ENCODE measurements at regions not wholly inside any gene's neighbourhood (a gene's known extent, or its start where the extent isn't known, plus 50 kb on each side); places are given as distances from the start of the nearest gene placed in this dataset.

GRCh38 chr1:14308460-14308859 lies 290.0 kb upstream of the KAZN start:
- no peak for DNase-seq (ENCODE audit: low read depth)
- no peak overlapping the region for H3K4me3 ChIP-seq (replicated peaks; ENCODE audit: low read depth, low read length)
- TF ChIP-seq CTCF (IDR thresholded peaks at IDR 0.05; ENCODE audit: low read length, missing control alignments): no peak

GRCh38 chr1:14309984-14310383 lies 288.5 kb upstream of the KAZN start:
- H3K4me3 ChIP-seq (replicated peaks; ENCODE audit: low read depth, low read length): no peak overlapping the region
- DNase-seq (ENCODE audit: low read depth): no peak

DNA sequence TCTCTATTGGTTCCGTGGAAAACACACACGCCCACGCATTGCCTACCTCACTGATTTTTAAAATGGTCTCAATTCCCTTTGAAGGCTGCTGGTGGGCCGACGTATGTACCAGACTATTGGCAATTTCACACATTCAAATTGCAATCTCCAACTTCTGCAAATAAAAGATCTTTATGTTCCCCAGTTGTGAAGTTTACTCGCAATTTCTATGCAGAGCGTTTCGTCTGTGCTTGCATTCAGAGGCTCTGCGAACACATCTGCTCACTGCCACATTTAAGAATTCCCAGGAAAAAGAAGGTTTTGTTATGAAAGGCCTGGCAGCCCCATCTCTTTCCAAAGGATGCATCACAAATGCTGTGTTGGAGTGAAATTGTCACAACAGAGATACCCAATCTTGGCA lies 288.0 kb upstream of the KAZN start:
- H3K4me3 ChIP-seq (replicated peaks; ENCODE audit: low read depth, low read length): no peak overlapping the region
- DNase-seq (ENCODE audit: low read depth): no peak
- TF ChIP-seq CTCF (IDR thresholded peaks at IDR 0.05; ENCODE audit: low read length, missing control alignments): no peak

More at GRCh38 chr1:14309984-14310383, 288.5 kb upstream of the KAZN start:
- no peak for TF ChIP-seq CTCF (IDR thresholded peaks at IDR 0.05; ENCODE audit: low read length, missing control alignments)

- no peak for DNase-seq (ENCODE audit: low read depth)
- no peak for TF ChIP-seq CTCF (IDR thresholded peaks at IDR 0.05; ENCODE audit: low read length, missing control alignments)
- no peak overlapping the region for H3K4me3 ChIP-seq (replicated peaks; ENCODE audit: low read depth, low read length)
Measured at GRCh38 chr1:14313731-14314431, 284.6 kb upstream of the KAZN start.

GRCh38 chr1:14318830-14319229 lies 279.7 kb upstream of the KAZN start:
- no peak for DNase-seq (ENCODE audit: low read depth)
- no peak for TF ChIP-seq CTCF (IDR thresholded peaks at IDR 0.05; ENCODE audit: low read length, missing control alignments)

GRCh38 chr1:14320518-14320917 lies 278.0 kb upstream of the KAZN start:
- DNase-seq (ENCODE audit: low read depth): no peak
- H3K4me3 ChIP-seq (replicated peaks; ENCODE audit: low read depth, low read length): no peak overlapping the region
- no peak for TF ChIP-seq CTCF (IDR thresholded peaks at IDR 0.05; ENCODE audit: low read length, missing control alignments)

More at GRCh38 chr1:14318830-14319229, 279.7 kb upstream of the KAZN start:
- no peak overlapping the region for H3K4me3 ChIP-seq (replicated peaks; ENCODE audit: low read depth, low read length)

- no peak overlapping the region for H3K4me3 ChIP-seq (replicated peaks; ENCODE audit: low read depth, low read length)
- no peak for DNase-seq (ENCODE audit: low read depth)
- no peak for TF ChIP-seq CTCF (IDR thresholded peaks at IDR 0.05; ENCODE audit: low read length, missing control alignments)
Measured at GRCh38 chr1:14320986-14321385, 277.5 kb upstream of the KAZN start.
